PC-3 (cell line): ENCODE measurements at regions not wholly inside any gene's neighbourhood (a gene's known extent, or its start where the extent isn't known, plus 50 kb on each side); places are given as distances from the start of the nearest gene placed in this dataset.

Experiments
- ATAC-seq: fragments of 200-7000 bp; cut with Tn5 transposase; 2 replicates; pipeline ENCODE4 v1.9.1; 2020; ENCODE audit warnings: mild to moderate bottlenecking, moderate library complexity
- BruUV-seq: library from RNA; stranded (reverse); fragments of 400-500 nt; replicated peaks from 2 replicates; lab custom pipeline; 2021; lab: Mats Ljungman, UMichigan
- CTCF ChIA-PET: fragments of 300-600 bp; sonication (Branson Sonifier 250); formaldehyde crosslinking; loops from one replicate; lab custom pipeline; 2022; ENCODE audit warnings: antibody characterized with exemption; lab: Charles Lee
- POLR2A ChIA-PET: fragments of 300-600 bp; sonication (Branson Sonifier 250); formaldehyde crosslinking; loops from one replicate; lab custom pipeline; 2022; ENCODE audit warnings: antibody characterized with exemption; ENCODE audit not compliant: unreplicated experiment; lab: Charles Lee
- DNase-seq: peaks from one replicate; pipeline ENCODE4 v3.0.0-alpha.2; 2015
- H2AFZ ChIP-seq: fragments of 300-600 bp; sonication (generic); 2 replicates; pipeline ENCODE4 v1.6.0; 2016; ENCODE audit warnings: antibody characterized with exemption, low read length
- H3F3A ChIP-seq: fragments of 300-600 bp; sonication (generic); one replicate; pipeline ENCODE4 v1.6.0; 2017; ENCODE audit warnings: antibody characterized with exemption, low read length, control low read depth, mild to moderate bottlenecking; ENCODE audit not compliant: unreplicated experiment
- H3K27ac ChIP-seq: fragments of 300-600 bp; sonication (generic); 2 replicates; pipeline ENCODE4 v1.5.1; 2016; ENCODE audit warnings: mild to moderate bottlenecking, low read length
- H3K27me3 ChIP-seq: fragments of 300-600 bp; sonication (generic); 2 replicates; pipeline ENCODE4 v1.6.1; 2016; ENCODE audit warnings: low read length, mixed read lengths
- H3K36me3 ChIP-seq: fragments of 300-600 bp; sonication (generic); 2 replicates; pipeline ENCODE4 v1.6.1; 2016; ENCODE audit warnings: low read depth, mixed run types, low read length, mixed read lengths
- H3K4me1 ChIP-seq: fragments of 300-600 bp; sonication (generic); 2 replicates; pipeline ENCODE4 v1.5.1; 2016; ENCODE audit warnings: low read length; ENCODE audit not compliant: insufficient read depth
- H3K4me2 ChIP-seq: fragments of 300-600 bp; sonication (generic); 2 replicates; pipeline ENCODE4 v1.6.0; 2016; ENCODE audit warnings: low read length
- H3K4me3 ChIP-seq: fragments of 300-600 bp; sonication (generic); 2 replicates; pipeline ENCODE4 v1.5.1; 2016; ENCODE audit warnings: mild to moderate bottlenecking, low read length, mixed read lengths
- H3K79me2 ChIP-seq: fragments of 300-600 bp; sonication (generic); 2 replicates; pipeline ENCODE4 v1.6.1; 2017; ENCODE audit warnings: low read length, mixed read lengths
- H3K9ac ChIP-seq: fragments of 300-600 bp; sonication (generic); 2 replicates; pipeline ENCODE4 v1.6.0; 2016; ENCODE audit warnings: mild to moderate bottlenecking, low read length
- H3K9me2 ChIP-seq: fragments of 300-600 bp; sonication (generic); replicated peaks from 2 replicates; pipeline ENCODE4 v1.6.1; 2016; ENCODE audit warnings: mixed run types, low read length, mixed read lengths
- H3K9me3 ChIP-seq: fragments of 300-600 bp; sonication (generic); 2 replicates; pipeline ENCODE4 v1.6.1; 2016; ENCODE audit warnings: low read length, mixed read lengths
- H4K20me1 ChIP-seq: fragments of 300-600 bp; sonication (generic); 2 replicates; pipeline ENCODE4 v1.6.1; 2016; ENCODE audit warnings: low read length, mixed read lengths
- CTCF ChIP-seq: fragments of 300-600 bp; sonication (generic); conservative IDR thresholded peaks from 2 replicates; pipeline ENCODE4 v1.5.1; 2017; ENCODE audit warnings: antibody characterized with exemption, low read depth, mild to moderate bottlenecking, low read length
- EZH2 ChIP-seq: fragments of 300-600 bp; sonication (generic); IDR thresholded peaks from one replicate; pipeline ENCODE4 v1.6.1; 2017; ENCODE audit warnings: antibody characterized with exemption, mild to moderate bottlenecking, low read length; ENCODE audit not compliant: unreplicated experiment
- EZH2phosphoT487 ChIP-seq: fragments of 300-600 bp; sonication (generic); IDR thresholded peaks from 2 replicates; pipeline ENCODE4 v1.6.1; 2018; ENCODE audit warnings: mild to moderate bottlenecking, antibody characterized with exemption, low read length, borderline replicate concordance
- intact Hi-C: fragments of 100-400 bp; cut with micrococcal nuclease; formaldehyde crosslinking; loops from 2 replicates; pipeline ENCODE4 v1.9.0; 2023

- no peak overlapping the region for H2AFZ ChIP-seq
- H3K9ac ChIP-seq, result no peak overlapping the region
- no peak overlapping the region for H3K4me3 ChIP-seq
- H3K27ac ChIP-seq, result no peak overlapping the region
- intact Hi-C loops, result no loop called here
- H4K20me1 ChIP-seq, result no peaks in the 10 kb centered on the region
- no peak for DNase-seq
- no TSS peak for BruUV-seq
- ChIA-PET POLR2A (no interaction called here), CTCF (no interaction called here)
- no peaks in the 10 kb centered on the region for H3K79me2 ChIP-seq
- no peaks in the 10 kb centered on the region for H3K4me1 ChIP-seq
- no peak for ATAC-seq
- H3K4me2 ChIP-seq, result no peak overlapping the region
- no peaks in the 10 kb centered on the region for H3K9me2 ChIP-seq
- H3K9me3 ChIP-seq, result no peaks in the 10 kb centered on the region
- TF ChIP-seq EZH2phosphoT487 (no peak), EZH2 (no peak), CTCF (no peak)
- H3F3A ChIP-seq, result no peaks in the 10 kb centered on the region
- no peaks in the 10 kb centered on the region for H3K36me3 ChIP-seq
- H3K27me3 ChIP-seq, result no peaks in the 10 kb centered on the region
Observed at GRCh38 chr13:50474088-50474662, 369.3 kb downstream of the DLEU7 start.

- H3K4me3 ChIP-seq, result no peak overlapping the region
- H3K4me1 ChIP-seq, result no peaks in the 10 kb centered on the region
- no peak for DNase-seq
- H3K27me3 ChIP-seq, result no peaks in the 10 kb centered on the region
- H3K9ac ChIP-seq, result no peak overlapping the region
- H3K27ac ChIP-seq, result no peak overlapping the region
- ChIA-PET POLR2A (no interaction called here), CTCF (no interaction called here)
- H4K20me1 ChIP-seq, result no peaks in the 10 kb centered on the region
- no peaks in the 10 kb centered on the region for H3F3A ChIP-seq
- intact Hi-C loops, result no loop called here
- no peaks in the 10 kb centered on the region for H3K9me3 ChIP-seq
- H3K36me3 ChIP-seq, result no peaks in the 10 kb centered on the region
- no peaks in the 10 kb centered on the region for H3K9me2 ChIP-seq
- H3K79me2 ChIP-seq, result no peaks in the 10 kb centered on the region
- no peak for ATAC-seq
- no peak for TF ChIP-seq EZH2
- no peak for TF ChIP-seq CTCF
- TF ChIP-seq EZH2phosphoT487, result no peak
- H3K4me2 ChIP-seq, result no peak overlapping the region
- no peak overlapping the region for H2AFZ ChIP-seq
- BruUV-seq, result no TSS peak
Observed at GRCh38 chr13:50476577-50477285, 366.8 kb downstream of the DLEU7 start.

GRCh38 chr13:50481936-50482335 is 361.6 kb downstream of the DLEU7 start:
- DNase-seq (no peak), ATAC-seq (no peak)
- ChIA-PET POLR2A (no interaction called here), CTCF (no interaction called here)
- Histone ChIP-seq H3K9ac (no peak overlapping the region), H3K27me3 (no peaks in the 10 kb centered on the region), H3F3A (no peaks in the 10 kb centered on the region), H3K9me2 (no peaks in the 10 kb centered on the region), H3K9me3 (no peaks in the 10 kb centered on the region), H3K79me2 (no peaks in the 10 kb centered on the region), H3K27ac (no peak overlapping the region), H3K4me2 (no peak overlapping the region), H3K4me1 (no peaks in the 10 kb centered on the region), H3K4me3 (no peak overlapping the region), H2AFZ (no peak overlapping the region), H3K36me3 (no peaks in the 10 kb centered on the region), H4K20me1 (no peaks in the 10 kb centered on the region)
- BruUV-seq, result no TSS peak
- no peak for TF ChIP-seq EZH2phosphoT487
- intact Hi-C loops, result no loop called here
